ENCODE measurements at regions not wholly inside any gene's neighbourhood (a gene's known extent, or its start where the extent isn't known, plus 50 kb on each side); places are given as distances from the start of the nearest gene placed in this dataset.
"Not testable (repeated sequence)": the region's sequence is repeated elsewhere in the genome, so short reads cannot be mapped to it uniquely, and the experiment has no call there.

DNA sequence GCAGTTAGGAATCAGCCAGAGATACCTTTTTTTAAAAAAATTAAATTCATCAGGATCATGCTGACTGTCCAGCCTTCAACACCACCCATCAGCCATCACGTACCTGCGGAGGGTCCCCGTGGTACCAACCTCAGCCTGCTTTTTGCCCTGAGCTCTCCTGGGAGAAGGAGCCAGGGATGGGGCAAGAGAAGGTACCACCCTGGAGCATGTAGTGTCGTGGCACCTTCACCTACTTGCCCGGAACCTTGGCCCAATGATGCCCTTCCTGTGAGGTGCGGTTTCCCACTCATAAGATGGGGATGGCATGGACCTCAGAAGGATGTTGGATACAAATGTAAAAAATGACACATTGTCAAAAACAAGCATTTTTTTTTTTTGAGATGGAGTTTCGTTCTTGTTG lies 88.4 kb upstream of the C1orf174 start:
- H3K4me1 ChIP-seq (ENCODE audit: control insufficient read depth in 3 of 3, insufficient read depth in 3 of 3, low read length in 3 of 3) = no peaks in the 10 kb centered on the region
- H3K36me3 ChIP-seq (ENCODE audit: control insufficient read depth in 3 of 3, insufficient read depth in 3 of 3, low read length in 3 of 3) = no peaks in the 10 kb centered on the region
- H3K27ac ChIP-seq (ENCODE audit: low read depth, low read length) = no peak overlapping the region
- H3K9ac ChIP-seq (ENCODE audit: low read depth in 1 of 3, low read length in 3 of 3) = no peak overlapping the region
- H3K27me3 ChIP-seq (ENCODE audit: control insufficient read depth in 3 of 3, insufficient read depth in 3 of 3, low read length in 3 of 3) = peaks cover 0 to 14% (median 11%) of the 10 kb centered on the region in 3 donors
- peaks cover 0 to 4% (median 0%) of the 10 kb centered on the region in 3 donors for H3K9me3 ChIP-seq (ENCODE audit: control insufficient read depth in 3 of 3, low read length in 3 of 3)
- H3K4me3 ChIP-seq (ENCODE audit: low read length in 3 of 3) = no peak overlapping the region

DNA sequence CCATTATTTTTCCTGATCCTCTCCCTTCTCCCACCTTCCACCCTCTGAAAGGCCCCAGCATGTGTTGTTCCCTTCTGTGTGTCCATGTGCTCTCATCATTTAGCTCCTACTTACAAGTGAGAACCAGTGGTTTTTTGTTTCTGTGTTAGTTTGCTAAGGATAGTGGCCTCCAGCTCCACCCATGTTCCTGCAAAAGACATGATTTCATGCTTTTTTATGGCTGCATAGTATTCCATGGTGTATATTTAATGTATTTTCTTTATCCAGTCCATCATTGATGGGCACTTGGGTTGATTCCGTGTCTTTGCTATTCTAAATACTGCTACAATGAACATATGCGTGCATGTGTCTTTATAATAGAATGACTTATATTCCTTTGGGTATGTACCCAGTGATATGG lies 89.4 kb upstream of the C1orf174 start:
- H3K27me3 ChIP-seq (ENCODE audit: control insufficient read depth in 3 of 3, insufficient read depth in 3 of 3, low read length in 3 of 3) = peaks cover 0 to 14% (median 11%) of the 10 kb centered on the region in 3 donors
- no peaks in the 10 kb centered on the region for H3K4me1 ChIP-seq (ENCODE audit: control insufficient read depth in 3 of 3, insufficient read depth in 3 of 3, low read length in 3 of 3)
- no peak overlapping the region for H3K27ac ChIP-seq (ENCODE audit: low read depth, low read length)
- H3K9me3 ChIP-seq (ENCODE audit: control insufficient read depth in 3 of 3, low read length in 3 of 3) = peaks cover 0 to 4% (median 0%) of the 10 kb centered on the region in 3 donors
- H3K4me3 ChIP-seq (ENCODE audit: low read length in 3 of 3) = no peak overlapping the region
- H3K9ac ChIP-seq (ENCODE audit: low read depth in 1 of 3, low read length in 3 of 3) = no peak overlapping the region
- no peaks in the 10 kb centered on the region for H3K36me3 ChIP-seq (ENCODE audit: control insufficient read depth in 3 of 3, insufficient read depth in 3 of 3, low read length in 3 of 3)

DNA sequence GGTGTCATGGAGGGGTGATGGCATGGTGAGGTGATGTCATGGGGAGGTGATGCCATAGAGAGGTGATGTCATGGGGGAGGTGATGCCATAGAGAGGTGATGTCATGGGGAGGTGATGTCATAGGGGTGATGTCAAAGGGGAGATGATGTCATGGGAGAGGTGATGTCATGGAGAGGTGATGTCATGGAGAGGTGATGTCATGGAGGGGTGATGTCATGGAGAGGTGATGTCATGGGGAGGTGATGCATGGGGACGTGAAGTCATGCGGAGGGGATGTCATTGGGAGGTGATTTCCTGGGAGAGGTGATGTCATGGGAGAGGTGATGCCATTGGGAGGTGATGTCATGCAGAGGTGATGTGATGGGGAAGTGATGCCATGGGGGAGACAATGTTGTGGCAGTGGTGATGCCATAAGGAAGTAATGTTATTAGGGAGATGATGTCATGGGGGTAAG lies 92.1 kb upstream of the C1orf174 start:
- Histone ChIP-seq H3K36me3 (ENCODE audit: control insufficient read depth in 3 of 3, insufficient read depth in 3 of 3, low read length in 3 of 3) (no peaks in the 10 kb centered on the region), H3K27me3 (ENCODE audit: control insufficient read depth in 3 of 3, insufficient read depth in 3 of 3, low read length in 3 of 3) (peaks cover 7 to 22% (median 14%) of the 10 kb centered on the region in 3 donors), H3K4me3 (ENCODE audit: low read length in 3 of 3) (no peak overlapping the region), H3K9ac (ENCODE audit: low read depth in 1 of 3, low read length in 3 of 3) (no peak overlapping the region), H3K27ac (ENCODE audit: low read depth, low read length) (no peak overlapping the region), H3K9me3 (ENCODE audit: control insufficient read depth in 3 of 3, low read length in 3 of 3) (peaks cover 0 to 4% (median 0%) of the 10 kb centered on the region in 3 donors), H3K4me1 (ENCODE audit: control insufficient read depth in 3 of 3, insufficient read depth in 3 of 3, low read length in 3 of 3) (no peaks in the 10 kb centered on the region)

GRCh38 chr1:3992746-3993145 lies 92.7 kb upstream of the C1orf174 start:
- peaks cover 0 to 4% (median 0%) of the 10 kb centered on the region in 3 donors for H3K9me3 ChIP-seq (ENCODE audit: control insufficient read depth in 3 of 3, low read length in 3 of 3)
- H3K27ac ChIP-seq (ENCODE audit: low read depth, low read length) = no peak overlapping the region
- no peak overlapping the region for H3K4me3 ChIP-seq (ENCODE audit: low read length in 3 of 3)
- peaks cover 8 to 21% (median 9%) of the 10 kb centered on the region in 3 donors for H3K27me3 ChIP-seq (ENCODE audit: control insufficient read depth in 3 of 3, insufficient read depth in 3 of 3, low read length in 3 of 3)
- no peaks in the 10 kb centered on the region for H3K36me3 ChIP-seq (ENCODE audit: control insufficient read depth in 3 of 3, insufficient read depth in 3 of 3, low read length in 3 of 3)
- no peak overlapping the region for H3K9ac ChIP-seq (ENCODE audit: low read depth in 1 of 3, low read length in 3 of 3)
- no peaks in the 10 kb centered on the region for H3K4me1 ChIP-seq (ENCODE audit: control insufficient read depth in 3 of 3, insufficient read depth in 3 of 3, low read length in 3 of 3)

DNA sequence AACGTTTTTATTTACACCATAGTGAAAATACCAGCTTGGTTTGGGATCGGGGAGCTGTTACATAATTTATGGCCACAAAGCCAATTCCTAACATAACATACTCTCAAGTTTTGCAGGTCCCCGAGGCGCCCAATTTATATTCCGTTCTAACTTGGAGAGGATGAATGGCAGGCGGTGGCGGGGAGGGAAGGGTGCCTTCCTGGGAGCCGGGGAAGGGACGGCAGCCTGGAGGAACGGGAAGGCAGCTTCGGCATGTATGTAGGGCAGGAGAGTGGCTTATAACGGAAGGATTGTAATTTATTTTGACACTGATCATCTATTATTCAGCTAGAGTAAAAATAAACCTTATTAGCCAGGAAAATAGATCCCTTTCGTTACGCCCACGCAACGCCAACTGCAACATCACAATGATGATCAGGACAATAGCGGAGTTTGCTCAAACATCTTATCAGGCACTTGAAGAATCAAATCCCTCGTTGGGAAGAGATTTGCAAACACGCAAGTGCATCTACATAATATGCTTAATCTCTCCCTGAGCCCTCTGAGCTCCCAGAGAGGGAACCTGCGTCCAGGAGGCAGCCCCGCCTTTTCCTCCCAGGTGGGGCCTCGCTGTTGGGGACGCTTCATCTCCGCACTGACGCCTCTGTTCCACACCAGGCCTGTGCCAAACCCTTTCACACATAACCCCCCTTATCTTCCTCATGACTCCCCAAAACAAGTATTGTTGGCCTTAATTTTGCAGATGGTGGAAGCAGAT lies 93.7 kb upstream of the C1orf174 start:
- H3K4me3 ChIP-seq (ENCODE audit: low read length in 3 of 3) = no peak overlapping the region
- peaks cover 8 to 23% (median 9%) of the 10 kb centered on the region in 3 donors for H3K27me3 ChIP-seq (ENCODE audit: control insufficient read depth in 3 of 3, insufficient read depth in 3 of 3, low read length in 3 of 3)
- H3K27ac ChIP-seq (ENCODE audit: low read depth, low read length) = no peak overlapping the region

GRCh38 chr1:3995141-3995780 lies 95.2 kb upstream of the C1orf174 start:
- no peak overlapping the region for H3K9ac ChIP-seq (ENCODE audit: low read depth in 1 of 3, low read length in 3 of 3)
- peaks cover 0 to 4% (median 0%) of the 10 kb centered on the region in 3 donors for H3K9me3 ChIP-seq (ENCODE audit: control insufficient read depth in 3 of 3, low read length in 3 of 3)
- no peak overlapping the region for H3K27ac ChIP-seq (ENCODE audit: low read depth, low read length)
- no peaks in the 10 kb centered on the region for H3K4me1 ChIP-seq (ENCODE audit: control insufficient read depth in 3 of 3, insufficient read depth in 3 of 3, low read length in 3 of 3)
- H3K27me3 ChIP-seq (ENCODE audit: control insufficient read depth in 3 of 3, insufficient read depth in 3 of 3, low read length in 3 of 3) = peaks cover 8 to 29% (median 9%) of the 10 kb centered on the region in 3 donors
- H3K36me3 ChIP-seq (ENCODE audit: control insufficient read depth in 3 of 3, insufficient read depth in 3 of 3, low read length in 3 of 3) = no peaks in the 10 kb centered on the region
- no peak overlapping the region for H3K4me3 ChIP-seq (ENCODE audit: low read length in 3 of 3)

More for the DNA sequence above, 93.7 kb upstream of the C1orf174 start:
- Histone ChIP-seq H3K9me3 (ENCODE audit: control insufficient read depth in 3 of 3, low read length in 3 of 3) (peaks cover 0 to 4% (median 0%) of the 10 kb centered on the region in 3 donors), H3K36me3 (ENCODE audit: control insufficient read depth in 3 of 3, insufficient read depth in 3 of 3, low read length in 3 of 3) (no peaks in the 10 kb centered on the region), H3K4me1 (ENCODE audit: control insufficient read depth in 3 of 3, insufficient read depth in 3 of 3, low read length in 3 of 3) (no peaks in the 10 kb centered on the region), H3K9ac (ENCODE audit: low read depth in 1 of 3, low read length in 3 of 3) (no peak overlapping the region)

GRCh38 chr1:3996846-3997705 lies 97.0 kb upstream of the C1orf174 start:
- Histone ChIP-seq H3K36me3 (ENCODE audit: control insufficient read depth in 3 of 3, insufficient read depth in 3 of 3, low read length in 3 of 3) (no peaks in the 10 kb centered on the region), H3K4me1 (ENCODE audit: control insufficient read depth in 3 of 3, insufficient read depth in 3 of 3, low read length in 3 of 3) (no peaks in the 10 kb centered on the region), H3K27me3 (ENCODE audit: control insufficient read depth in 3 of 3, insufficient read depth in 3 of 3, low read length in 3 of 3) (peaks cover 20 to 39% (median 21%) of the 10 kb centered on the region in 3 donors), H3K9me3 (ENCODE audit: control insufficient read depth in 3 of 3, low read length in 3 of 3) (peaks cover 0 to 2% (median 0%) of the 10 kb centered on the region in 3 donors), H3K4me3 (ENCODE audit: low read length in 3 of 3) (no peak overlapping the region), H3K9ac (ENCODE audit: low read depth in 1 of 3, low read length in 3 of 3) (no peak overlapping the region), H3K27ac (ENCODE audit: low read depth, low read length) (no peak overlapping the region)

DNA sequence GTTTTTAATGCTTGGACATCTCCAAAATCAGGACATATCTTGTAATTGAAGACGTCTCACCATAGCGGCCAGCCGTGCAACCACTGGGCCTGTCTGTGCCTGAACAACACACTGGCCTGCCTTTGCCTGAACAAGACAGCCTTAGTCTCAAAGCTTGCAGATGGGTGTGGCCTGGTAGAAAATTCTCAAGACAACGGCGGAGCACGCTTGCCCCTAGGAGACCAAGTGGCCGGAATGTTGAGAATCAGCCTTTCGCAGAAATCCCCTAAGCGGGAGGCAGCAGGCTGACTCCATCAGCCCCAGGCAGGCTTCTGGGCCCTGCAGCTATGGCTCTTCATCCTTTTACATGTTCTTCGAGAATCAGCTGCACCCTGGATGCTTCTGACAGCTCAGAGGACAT lies 98.0 kb upstream of the C1orf174 start:
- Histone ChIP-seq H3K36me3 (ENCODE audit: control insufficient read depth in 3 of 3, insufficient read depth in 3 of 3, low read length in 3 of 3) (no peaks in the 10 kb centered on the region), H3K27ac (ENCODE audit: low read depth, low read length) (no peak overlapping the region), H3K9me3 (ENCODE audit: control insufficient read depth in 3 of 3, low read length in 3 of 3) (peaks cover 0 to 2% (median 0%) of the 10 kb centered on the region in 3 donors), H3K27me3 (ENCODE audit: control insufficient read depth in 3 of 3, insufficient read depth in 3 of 3, low read length in 3 of 3) (peaks cover 13 to 47% (median 27%) of the 10 kb centered on the region in 3 donors), H3K4me1 (ENCODE audit: control insufficient read depth in 3 of 3, insufficient read depth in 3 of 3, low read length in 3 of 3) (no peaks in the 10 kb centered on the region), H3K9ac (ENCODE audit: low read depth in 1 of 3, low read length in 3 of 3) (no peak overlapping the region), H3K4me3 (ENCODE audit: low read length in 3 of 3) (no peak overlapping the region)

- H3K36me3 ChIP-seq (ENCODE audit: control insufficient read depth in 3 of 3, insufficient read depth in 3 of 3, low read length in 3 of 3); H3K4me1 ChIP-seq (ENCODE audit: control insufficient read depth in 3 of 3, insufficient read depth in 3 of 3, low read length in 3 of 3); H3K9me3 ChIP-seq (ENCODE audit: control insufficient read depth in 3 of 3, low read length in 3 of 3); H3K9ac ChIP-seq (ENCODE audit: low read depth in 1 of 3, low read length in 3 of 3); H3K27ac ChIP-seq (ENCODE audit: low read depth, low read length); H3K4me3 ChIP-seq (ENCODE audit: low read length in 3 of 3): not testable (repeated sequence)
- H3K27me3 ChIP-seq (ENCODE audit: control insufficient read depth in 3 of 3, insufficient read depth in 3 of 3, low read length in 3 of 3) = peaks cover 16 to 54% (median 27%) of the 10 kb centered on the region in 3 donors
Observed at GRCh38 chr1:3999514-3999913, 99.4 kb upstream of the C1orf174 start.
